ENCODE measurements at regions not wholly inside any gene's neighbourhood (a gene's known extent, or its start where the extent isn't known, plus 50 kb on each side); places are given as distances from the start of the nearest gene placed in this dataset.

DNA sequence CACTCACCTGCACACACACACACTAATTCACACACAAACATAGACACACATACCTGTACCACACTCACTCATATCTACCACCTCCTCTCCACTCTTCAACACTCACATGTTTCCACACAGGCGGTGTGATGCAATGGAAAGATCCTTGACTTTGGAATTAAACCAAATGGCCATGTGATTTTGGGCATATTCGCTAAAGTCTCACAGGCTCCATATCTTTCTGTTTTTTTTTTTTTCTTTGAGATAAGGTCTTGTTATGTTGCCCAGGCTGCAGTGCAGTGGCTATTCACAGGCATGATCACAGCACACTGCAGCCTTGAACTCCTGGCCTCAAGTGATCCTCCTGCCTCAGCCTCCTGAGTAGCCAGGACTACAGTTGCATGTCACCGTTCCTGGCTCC, 91.1 kb upstream of the MEX3C start:
- TF ChIP-seq POLR2AphosphoS5 (IDR thresholded peaks at IDR 0.05; ENCODE audit: borderline replicate concordance, low read depth, low read length) (no peak), EZH2 (IDR thresholded peaks at IDR 0.05) (no peak), FOXP2 (optimal IDR thresholded peaks at IDR 0.05; ENCODE audit: control extremely low read depth, extremely low read length, insufficient read depth) (no peak)
